Adrenal gland (tissue), 9 donors: ENCODE measurements at regions not wholly inside any gene's neighbourhood (a gene's known extent, or its start where the extent isn't known, plus 50 kb on each side); places are given as distances from the start of the nearest gene placed in this dataset.

Source experiments
- DNase-seq, 7 donors: peaks; one replicate each; pipeline ENCODE4 v3.0.0-alpha.2; 2019 to 2020
- H3K27ac ChIP-seq, 5 donors: fragments of 200-600 bp; sonication (generic) in 4 of 5; 1 replicate in 3 of 5; 2 replicates in 2 of 5; pipeline versions ENCODE4 v1.5.1 to v1.8.0; 2016 to 2020; ENCODE audit warnings: mild to moderate bottlenecking in 1 of 5
- H3K27me3 ChIP-seq: fragments of 200-600 bp; 2 replicates; pipeline ENCODE4 v1.8.0; 2021
- H3K36me3 ChIP-seq, 2 donors: fragments of 200-600 bp; replicated peaks in 1 of 2; 1 replicate in 1 of 2; 2 replicates in 1 of 2; pipeline versions ENCODE4 v1.5.1 to v1.8.0; 2018 to 2022
- H3K4me1 ChIP-seq, 2 donors: fragments of 200-600 bp; replicated peaks in 1 of 2; 1 replicate in 1 of 2; 2 replicates in 1 of 2; pipeline versions ENCODE4 v1.5.1 to v1.8.0; 2018 to 2021
- H3K4me3 ChIP-seq, 4 donors: fragments of 200-600 bp; sonication (generic) in 3 of 4; one replicate each; pipeline ENCODE4 v1.5.1; 2016 to 2018
- H3K9me3 ChIP-seq, 3 donors: fragments of 200-600 bp; sonication (generic) in 1 of 3; replicated peaks in 1 of 3; 1 replicate in 2 of 3; 2 replicates in 1 of 3; pipeline versions ENCODE4 v1.5.1 to v1.8.0; 2016 to 2021
- POLR2A ChIP-seq, 2 donors: fragments of 450-650 bp; IDR thresholded peaks; one replicate each; pipeline ENCODE4 v1.6.1; 2017; ENCODE audit warnings: antibody characterized with exemption in 2 of 2, mild to moderate bottlenecking in 2 of 2, moderate library complexity in 1 of 2
- WGBS, 4 donors: extraction: QIAGEN DNeasy Blood & Tissue Kit in 2 of 4; methylation state at CpG; one replicate each; pipeline versions ENCODE4 v1.1.5 to v1.1.7; 2013 to 2017; 5-methylcytosine and 5-hydroxymethylcytosine counted together
- intact Hi-C, 2 donors: fragments of 100-400 bp; cut with DNase I; formaldehyde crosslinking; loops; one replicate each; pipeline versions ENCODE4 v1.14.1 to v1.15.0; 2022 to 2023
- TF ChIP-seq, protein P1 (sequence below), 6 experiments: fragments of 450-650 bp in 4 of 6; fragments of 200-600 bp in 2 of 6; sonication (generic) in 1 of 6; IDR thresholded peaks; 1 replicate in 5 of 6; 2 replicates in 1 of 6; pipeline versions ENCODE4 v1.5.1 to v1.8.0; 2016 to 2021; ENCODE audit warnings: antibody characterized with exemption in 6 of 6, mild to moderate bottlenecking in 2 of 6, moderate library complexity in 1 of 6
- donor health status: healthy with polysubstance abuse.
- donor health status: Bipolar disorder and iron deficiency.
- donor health status: DM: yes; HTN: yes; CAD: no.
- donor health status: DM: no; HTN: no; CAD: no.
- donor health status: DM: no; HTN: no; CAD: no.

DNA sequence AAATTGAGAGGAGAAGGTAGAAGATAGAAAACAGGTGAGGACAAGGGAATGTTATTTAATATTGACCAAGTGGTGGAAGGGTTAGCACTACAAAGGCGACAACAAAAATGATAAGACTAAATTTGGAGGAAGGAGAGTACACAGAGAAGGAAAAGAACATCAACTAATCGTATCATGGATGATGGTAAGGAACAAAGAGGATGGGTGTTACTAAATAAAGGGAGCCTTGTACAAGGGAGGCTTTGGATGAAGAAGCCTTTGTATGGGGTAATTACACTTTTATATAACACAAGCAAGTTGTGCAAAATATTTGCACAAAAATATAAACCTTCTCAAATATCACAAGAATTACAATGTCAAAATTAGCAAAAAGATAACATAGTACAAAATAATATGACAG is 125.7 kb downstream of the ZNF608 start:
- 90 to 97% (median 92%) methylated on average over 2 of the region's 2 CpGs for WGBS, 4 donors
- H3K4me3 ChIP-seq, result no peak overlapping the region
- H3K27ac ChIP-seq, result no peak overlapping the region
- no peak for DNase-seq
- intact Hi-C loops, result no loop called here
- no peaks in the 10 kb centered on the region for H3K4me1 ChIP-seq
- H3K36me3 ChIP-seq, result no peaks in the 10 kb centered on the region
- TF ChIP-seq, protein P1, sequence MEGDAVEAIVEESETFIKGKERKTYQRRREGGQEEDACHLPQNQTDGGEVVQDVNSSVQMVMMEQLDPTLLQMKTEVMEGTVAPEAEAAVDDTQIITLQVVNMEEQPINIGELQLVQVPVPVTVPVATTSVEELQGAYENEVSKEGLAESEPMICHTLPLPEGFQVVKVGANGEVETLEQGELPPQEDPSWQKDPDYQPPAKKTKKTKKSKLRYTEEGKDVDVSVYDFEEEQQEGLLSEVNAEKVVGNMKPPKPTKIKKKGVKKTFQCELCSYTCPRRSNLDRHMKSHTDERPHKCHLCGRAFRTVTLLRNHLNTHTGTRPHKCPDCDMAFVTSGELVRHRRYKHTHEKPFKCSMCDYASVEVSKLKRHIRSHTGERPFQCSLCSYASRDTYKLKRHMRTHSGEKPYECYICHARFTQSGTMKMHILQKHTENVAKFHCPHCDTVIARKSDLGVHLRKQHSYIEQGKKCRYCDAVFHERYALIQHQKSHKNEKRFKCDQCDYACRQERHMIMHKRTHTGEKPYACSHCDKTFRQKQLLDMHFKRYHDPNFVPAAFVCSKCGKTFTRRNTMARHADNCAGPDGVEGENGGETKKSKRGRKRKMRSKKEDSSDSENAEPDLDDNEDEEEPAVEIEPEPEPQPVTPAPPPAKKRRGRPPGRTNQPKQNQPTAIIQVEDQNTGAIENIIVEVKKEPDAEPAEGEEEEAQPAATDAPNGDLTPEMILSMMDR (IDR thresholded peaks at IDR 0.05), result no peak
- no peak for TF ChIP-seq POLR2A (IDR thresholded peaks at IDR 0.05)
- no peaks in the 10 kb centered on the region for H3K9me3 ChIP-seq
- H3K27me3 ChIP-seq, result no peaks in the 10 kb centered on the region

DNA sequence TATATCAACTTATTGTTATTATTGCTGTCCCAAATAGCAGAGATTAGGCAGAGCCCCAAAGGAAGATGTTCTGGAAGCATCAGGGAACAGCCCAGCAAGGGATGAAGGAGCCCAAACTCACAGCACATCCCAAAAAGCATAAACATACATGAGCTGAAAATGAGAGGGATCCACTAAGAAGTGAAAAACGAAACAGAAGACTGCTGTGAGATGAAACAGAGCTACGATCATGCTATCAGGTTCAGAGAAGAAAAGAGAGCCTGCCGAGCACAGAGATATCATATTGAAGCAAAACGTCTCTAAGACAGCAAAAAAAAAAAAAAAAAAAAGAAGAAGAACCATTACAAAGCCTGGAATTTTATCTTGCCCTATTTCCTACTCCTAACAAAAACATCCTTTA is 127.3 kb downstream of the ZNF608 start:
- Histone ChIP-seq H3K4me3 (no peak overlapping the region), H3K9me3 (no peaks in the 10 kb centered on the region), H3K36me3 (no peaks in the 10 kb centered on the region), H3K4me1 (no peaks in the 10 kb centered on the region), H3K27ac (no peak overlapping the region), H3K27me3 (no peaks in the 10 kb centered on the region)
- 79 to 89% (median 87%) methylated on average over 4 of the region's 4 CpGs for WGBS, 4 donors
- DNase-seq, result no peak
- TF ChIP-seq POLR2A (IDR thresholded peaks at IDR 0.05), result no peak
- TF ChIP-seq, protein P1 (IDR thresholded peaks at IDR 0.05), result no peak
- intact Hi-C loops, result no loop called here

DNA sequence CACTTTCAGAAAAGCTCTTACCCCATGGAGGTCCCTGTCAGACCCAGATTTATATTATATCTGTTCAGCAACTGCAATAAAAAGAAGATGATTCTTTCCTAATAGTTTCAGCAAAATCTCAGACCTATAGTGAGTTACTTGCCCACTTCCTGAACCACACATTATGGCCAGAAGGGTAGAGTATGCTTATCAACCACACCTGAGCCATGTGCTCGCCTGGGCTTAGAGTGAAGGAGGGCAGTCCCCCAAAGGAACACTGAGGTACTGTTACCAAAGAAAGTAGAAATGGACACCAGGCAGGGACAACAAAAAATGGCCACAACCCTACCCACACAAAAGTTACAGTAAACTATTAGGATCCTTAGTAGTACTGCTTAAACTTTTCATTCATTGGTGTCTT is 128.7 kb downstream of the ZNF608 start:
- Histone ChIP-seq H3K27me3 (no peaks in the 10 kb centered on the region), H3K4me3 (no peak overlapping the region), H3K36me3 (no peaks in the 10 kb centered on the region), H3K27ac (no peak overlapping the region), H3K9me3 (no peaks in the 10 kb centered on the region), H3K4me1 (no peaks in the 10 kb centered on the region)
- TF ChIP-seq, protein P1 (IDR thresholded peaks at IDR 0.05), result no peak
- no peak for TF ChIP-seq POLR2A (IDR thresholded peaks at IDR 0.05)
- intact Hi-C loops, result no loop called here
- WGBS, 4 donors, result 67 to 96% (median 90%) methylated on average over 1 of the region's 1 CpG
- DNase-seq, result no peak

DNA sequence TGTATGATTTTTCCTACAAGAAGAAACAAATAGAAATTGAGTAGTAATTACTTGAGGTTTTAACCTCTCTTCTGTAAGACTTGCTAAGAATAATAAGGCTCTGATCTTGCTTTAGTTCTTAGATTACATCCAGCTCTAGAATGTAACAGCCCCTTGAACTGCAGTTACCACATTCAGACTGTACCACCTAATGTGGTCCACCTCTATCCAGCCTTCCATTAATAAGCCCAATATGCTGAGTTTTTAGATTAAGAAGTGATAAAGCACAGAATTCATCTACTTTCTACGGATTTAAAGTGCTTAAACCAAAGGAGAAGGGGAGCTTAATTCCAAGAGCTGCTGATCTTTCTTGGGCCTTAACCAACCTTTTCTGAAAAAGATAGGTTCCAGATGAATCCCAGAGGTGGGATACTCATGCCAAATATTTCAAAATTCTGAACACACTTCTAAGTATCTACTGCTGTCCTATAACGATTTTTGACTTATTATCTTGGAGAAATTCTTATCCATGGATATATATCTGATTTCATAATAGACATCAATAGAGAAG is 131.5 kb downstream of the ZNF608 start:
- DNase-seq, result no peak
- Histone ChIP-seq H3K4me1 (no peaks in the 10 kb centered on the region), H3K27me3 (no peaks in the 10 kb centered on the region), H3K36me3 (no peaks in the 10 kb centered on the region), H3K27ac (no peak overlapping the region), H3K9me3 (no peaks in the 10 kb centered on the region), H3K4me3 (no peak overlapping the region)
- 71 to 88% (median 75%) methylated on average over 2 of the region's 2 CpGs for WGBS, 4 donors
- no peak for TF ChIP-seq POLR2A (IDR thresholded peaks at IDR 0.05)
- TF ChIP-seq, protein P1 (IDR thresholded peaks at IDR 0.05), result no peak
- intact Hi-C loops, result no loop called here
